Activated CD4-positive, alpha-beta memory T cell treated with anti-CD3 and anti-CD28 coated beads for 36 hours (primary cell): ENCODE measurements at regions not wholly inside any gene's neighbourhood (a gene's known extent, or its start where the extent isn't known, plus 50 kb on each side); places are given as distances from the start of the nearest gene placed in this dataset.

Experiments used
- CTCF ChIA-PET: fragments of 350-600 bp; sonication (Branson Sonifier 250); formaldehyde crosslinking; loops from one replicate; lab custom pipeline; 2021; ENCODE audit warnings: antibody characterized with exemption, inconsistent platforms; lab: Charles Lee
- POLR2A ChIA-PET: fragments of 350-600 bp; sonication (Branson Sonifier 250); formaldehyde crosslinking; loops from one replicate; lab custom pipeline; 2021; ENCODE audit warnings: antibody characterized with exemption; lab: Charles Lee
- DNase-seq: peaks from one replicate; pipeline ENCODE4 v3.0.0-alpha.2; 2020
- H3K27ac Mint-ChIP-seq: one replicate; pipeline ENCODE4 v1.8.0; 2021; ENCODE audit warnings: mixed read lengths
- H3K27me3 Mint-ChIP-seq: one replicate; pipeline ENCODE4 v1.8.0; 2021; ENCODE audit warnings: mixed read lengths
- H3K36me3 Mint-ChIP-seq: one replicate; pipeline ENCODE4 v1.8.0; 2021; ENCODE audit warnings: mixed read lengths
- H3K4me1 Mint-ChIP-seq: one replicate; pipeline ENCODE4 v1.8.0; 2021; ENCODE audit warnings: low read depth, mixed read lengths
- H3K4me3 Mint-ChIP-seq: one replicate; pipeline ENCODE4 v1.8.0; 2021; ENCODE audit warnings: mild to moderate bottlenecking, mixed read lengths
- H3K9me3 Mint-ChIP-seq: one replicate; pipeline ENCODE4 v1.8.0; 2021; ENCODE audit warnings: mixed read lengths
- intact Hi-C: fragments of 100-400 bp; cut with micrococcal nuclease; formaldehyde crosslinking; loops from one replicate; pipeline ENCODE4 v1.15.1; 2023

DNA sequence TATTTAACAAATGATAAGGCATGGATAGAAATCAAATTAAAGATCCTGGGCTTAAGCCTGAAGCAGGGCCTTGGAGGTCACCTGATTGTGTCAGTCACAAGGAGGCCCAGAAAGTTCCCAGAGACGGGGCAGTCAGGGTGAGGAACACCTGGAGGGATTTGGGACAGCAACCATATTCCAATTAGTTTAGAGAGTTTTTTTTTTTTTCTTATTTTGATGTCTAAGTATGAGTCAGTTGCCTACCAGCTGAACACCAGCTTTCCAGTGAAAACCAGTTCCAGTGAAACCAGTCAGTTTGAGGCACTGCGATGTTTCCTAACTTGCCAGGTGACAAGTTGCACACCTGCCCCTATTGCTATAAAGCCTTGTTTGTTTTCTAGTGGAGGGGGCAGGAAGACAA is 350.7 kb upstream of the AZI2 start:
- Mint-ChIP-seq H3K4me3 (no peak overlapping the region), H3K27ac (no peak overlapping the region), H3K4me1 (no peaks in the 10 kb centered on the region), H3K9me3 (no peaks in the 10 kb centered on the region), H3K36me3 (no peaks in the 10 kb centered on the region), H3K27me3 (no peaks in the 10 kb centered on the region)
- DNase-seq = no peak
- intact Hi-C loops = no loop called here
- POLR2A ChIA-PET = no interaction called here
- CTCF ChIA-PET = interaction anchor here (0.6 kb wide), 1 partner anchor 15 kb away, joined by 3 read pairs; no protein-coding TSS in a partner anchor

- POLR2A ChIA-PET = no interaction called here
- intact Hi-C loops = no loop called here
- no peaks in the 10 kb centered on the region for H3K9me3 Mint-ChIP-seq
- H3K36me3 Mint-ChIP-seq = no peaks in the 10 kb centered on the region
- H3K4me3 Mint-ChIP-seq = no peak overlapping the region
- CTCF ChIA-PET = no interaction called here
- DNase-seq = no peak
- H3K27me3 Mint-ChIP-seq = no peaks in the 10 kb centered on the region
- H3K4me1 Mint-ChIP-seq = no peaks in the 10 kb centered on the region
- H3K27ac Mint-ChIP-seq = no peak overlapping the region
Measured at GRCh38 chr3:28700728-28701127, 352.1 kb upstream of the AZI2 start.

DNA sequence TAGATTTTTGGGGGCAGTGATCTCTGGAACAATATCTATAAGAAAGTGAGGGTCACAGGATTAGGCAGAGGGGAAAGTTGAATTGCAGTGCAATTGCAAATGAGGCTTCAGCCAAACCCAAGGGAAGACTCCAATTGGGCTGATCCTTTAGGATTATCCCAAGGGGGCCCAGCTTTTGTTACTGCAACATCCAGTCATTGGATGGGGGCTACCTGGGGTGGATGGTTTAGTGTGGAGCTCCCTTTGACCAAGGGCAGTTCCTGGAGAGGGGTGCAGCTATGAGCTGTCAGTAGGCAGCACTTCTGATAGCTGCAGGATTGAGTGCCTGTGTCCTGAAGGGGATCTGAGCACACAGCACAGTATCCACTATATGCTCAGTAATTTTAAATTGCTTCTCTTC is 355.2 kb upstream of the AZI2 start:
- Mint-ChIP-seq H3K27me3 (no peaks in the 10 kb centered on the region), H3K27ac (no peak overlapping the region), H3K4me1 (no peaks in the 10 kb centered on the region), H3K9me3 (peaks cover 3% of the 10 kb centered on the region), H3K4me3 (no peak overlapping the region), H3K36me3 (no peaks in the 10 kb centered on the region)
- ChIA-PET CTCF (no interaction called here), POLR2A (no interaction called here)
- intact Hi-C loops = no loop called here
- no peak for DNase-seq

- DNase-seq = no peak
- peaks cover 3% of the 10 kb centered on the region for H3K9me3 Mint-ChIP-seq
- no peaks in the 10 kb centered on the region for H3K36me3 Mint-ChIP-seq
- ChIA-PET CTCF (no interaction called here), POLR2A (no interaction called here)
- H3K27ac Mint-ChIP-seq = no peak overlapping the region
- no peaks in the 10 kb centered on the region for H3K27me3 Mint-ChIP-seq
- no peaks in the 10 kb centered on the region for H3K4me1 Mint-ChIP-seq
- intact Hi-C loops = no loop called here
- H3K4me3 Mint-ChIP-seq = no peak overlapping the region
Measured at GRCh38 chr3:28711293-28711692, 362.7 kb upstream of the AZI2 start.

- POLR2A ChIA-PET = no interaction called here
Measured at GRCh38 chr3:28716939-28717338, 368.3 kb upstream of the AZI2 start.

GRCh38 chr3:28718074-28718849 is 369.6 kb upstream of the AZI2 start:
- no peaks in the 10 kb centered on the region for H3K36me3 Mint-ChIP-seq
- H3K9me3 Mint-ChIP-seq = no peaks in the 10 kb centered on the region
- POLR2A ChIA-PET = no interaction called here
- no peak overlapping the region for H3K4me3 Mint-ChIP-seq
- DNase-seq = no peak
- H3K27ac Mint-ChIP-seq = no peak overlapping the region
- CTCF ChIA-PET = no interaction called here
- H3K4me1 Mint-ChIP-seq = no peaks in the 10 kb centered on the region
- H3K27me3 Mint-ChIP-seq = no peaks in the 10 kb centered on the region
- intact Hi-C loops = no loop called here

More at GRCh38 chr3:28716939-28717338, 368.3 kb upstream of the AZI2 start:
- CTCF ChIA-PET = no interaction called here
- H3K9me3 Mint-ChIP-seq = no peaks in the 10 kb centered on the region
- H3K27ac Mint-ChIP-seq = no peak overlapping the region
- H3K36me3 Mint-ChIP-seq = no peaks in the 10 kb centered on the region
- H3K4me3 Mint-ChIP-seq = no peak overlapping the region
- intact Hi-C loops = no loop called here
- no peak for DNase-seq
- no peaks in the 10 kb centered on the region for H3K4me1 Mint-ChIP-seq
- H3K27me3 Mint-ChIP-seq = no peaks in the 10 kb centered on the region

- Mint-ChIP-seq H3K27ac (no peak overlapping the region), H3K4me1 (no peaks in the 10 kb centered on the region), H3K36me3 (no peaks in the 10 kb centered on the region), H3K4me3 (no peak overlapping the region), H3K9me3 (no peaks in the 10 kb centered on the region), H3K27me3 (no peaks in the 10 kb centered on the region)
- POLR2A ChIA-PET = no interaction called here
- DNase-seq = peak; percentile 17
- intact Hi-C loops = no loop called here
- CTCF ChIA-PET = interaction anchor here (1.5 kb wide), 1 partner anchor 59 kb away, joined by 8 read pairs; no protein-coding TSS in a partner anchor
Measured at GRCh38 chr3:28726840-28727239, 378.2 kb upstream of the AZI2 start.

GRCh38 chr3:28727307-28727706 is 378.7 kb upstream of the AZI2 start:
- POLR2A ChIA-PET = no interaction called here
- CTCF ChIA-PET = interaction anchor here (1.5 kb wide), 1 partner anchor 59 kb away, joined by 8 read pairs; no protein-coding TSS in a partner anchor
- Mint-ChIP-seq H3K27me3 (no peaks in the 10 kb centered on the region), H3K27ac (no peak overlapping the region), H3K4me3 (no peak overlapping the region), H3K9me3 (no peaks in the 10 kb centered on the region), H3K4me1 (no peaks in the 10 kb centered on the region), H3K36me3 (no peaks in the 10 kb centered on the region)
- intact Hi-C loops = no loop called here
- no peak for DNase-seq

GRCh38 chr3:28738425-28738824 is 389.8 kb upstream of the AZI2 start:
- Mint-ChIP-seq H3K4me1 (no peaks in the 10 kb centered on the region), H3K4me3 (no peak overlapping the region), H3K27me3 (no peaks in the 10 kb centered on the region), H3K27ac (no peak overlapping the region), H3K9me3 (peaks cover 16% of the 10 kb centered on the region), H3K36me3 (no peaks in the 10 kb centered on the region)
- no peak for DNase-seq
- POLR2A ChIA-PET = no interaction called here
- CTCF ChIA-PET = no interaction called here
- intact Hi-C loops = no loop called here

DNA sequence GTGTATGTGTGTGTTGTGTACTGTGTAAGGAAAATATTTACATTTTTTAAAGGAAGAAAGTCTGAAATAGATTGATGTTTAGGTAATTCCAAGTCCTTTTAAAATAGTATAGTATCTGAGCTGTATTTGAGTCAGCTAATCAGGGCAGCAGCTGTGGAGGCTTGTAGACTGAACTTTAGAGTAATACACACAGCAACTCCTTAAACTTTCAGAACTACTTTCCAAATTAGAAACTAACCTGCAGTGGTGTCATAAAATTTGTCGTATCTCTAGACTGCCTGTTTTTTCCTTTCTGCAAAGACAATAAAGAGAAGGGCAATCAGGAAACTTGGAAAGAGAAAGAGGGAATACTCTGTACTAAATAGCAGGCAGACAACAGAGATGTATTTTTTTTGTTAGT is 391.0 kb upstream of the AZI2 start:
- intact Hi-C loops = no loop called here
- no peak overlapping the region for H3K27ac Mint-ChIP-seq
- no peaks in the 10 kb centered on the region for H3K36me3 Mint-ChIP-seq
- POLR2A ChIA-PET = no interaction called here
- DNase-seq = no peak
- peaks cover 7% of the 10 kb centered on the region for H3K9me3 Mint-ChIP-seq
- H3K4me3 Mint-ChIP-seq = no peak overlapping the region
- H3K27me3 Mint-ChIP-seq = no peaks in the 10 kb centered on the region
- no peaks in the 10 kb centered on the region for H3K4me1 Mint-ChIP-seq
- CTCF ChIA-PET = no interaction called here

- POLR2A ChIA-PET = no interaction called here
- intact Hi-C loops = no loop called here
- Mint-ChIP-seq H3K9me3 (no peaks in the 10 kb centered on the region), H3K36me3 (no peaks in the 10 kb centered on the region), H3K27ac (no peak overlapping the region), H3K4me1 (no peaks in the 10 kb centered on the region), H3K4me3 (no peak overlapping the region), H3K27me3 (no peaks in the 10 kb centered on the region)
- CTCF ChIA-PET = interaction anchor here (0.6 kb wide), 1 partner anchor 55 kb away, joined by 3 read pairs; no protein-coding TSS in a partner anchor
- DNase-seq = no peak
Measured at GRCh38 chr3:28743271-28743670, 394.6 kb upstream of the AZI2 start.

- no peaks in the 10 kb centered on the region for H3K4me1 Mint-ChIP-seq
- intact Hi-C loops = no loop called here
- H3K36me3 Mint-ChIP-seq = no peaks in the 10 kb centered on the region
- DNase-seq = no peak
- no peak overlapping the region for H3K4me3 Mint-ChIP-seq
- POLR2A ChIA-PET = no interaction called here
- peaks cover 4% of the 10 kb centered on the region for H3K9me3 Mint-ChIP-seq
- no peak overlapping the region for H3K27ac Mint-ChIP-seq
- H3K27me3 Mint-ChIP-seq = no peaks in the 10 kb centered on the region
- CTCF ChIA-PET = interaction anchor here (0.6 kb wide), 1 partner anchor 55 kb away, joined by 3 read pairs; no protein-coding TSS in a partner anchor
Measured at GRCh38 chr3:28743831-28744230, 395.2 kb upstream of the AZI2 start.

- Mint-ChIP-seq H3K27me3 (no peaks in the 10 kb centered on the region), H3K4me1 (no peaks in the 10 kb centered on the region), H3K36me3 (no peaks in the 10 kb centered on the region), H3K27ac (no peak overlapping the region), H3K4me3 (no peak overlapping the region), H3K9me3 (peaks cover 13% of the 10 kb centered on the region)
- intact Hi-C loops = no loop called here
- DNase-seq = no peak
- CTCF ChIA-PET = no interaction called here
- POLR2A ChIA-PET = no interaction called here
Measured at GRCh38 chr3:28745436-28745835, 396.8 kb upstream of the AZI2 start.
